ENCODE measurements at regions not wholly inside any gene's neighbourhood (a gene's known extent, or its start where the extent isn't known, plus 50 kb on each side); places are given as distances from the start of the nearest gene placed in this dataset.

GRCh38 chr22:42330170-42330569, 59.7 kb upstream of the TCF20 start:
- Histone ChIP-seq H3K36me3 (no peaks in the 10 kb centered on the region), H3K4me3 (no peak overlapping the region), H3K27ac (no peak overlapping the region), H3K27me3 (no peaks in the 10 kb centered on the region), H3K4me1 (ENCODE audit: low read depth) (no peaks in the 10 kb centered on the region), H3K9me3 (ENCODE audit: low read depth) (no peaks in the 10 kb centered on the region)
- DNase-seq (ENCODE audit: low read depth in 1 of 2, low spot score in 1 of 2): no peak
- TF ChIP-seq CTCF (IDR thresholded peaks at IDR 0.05; ENCODE audit: low read depth, low read length): no peak

- no peaks in the 10 kb centered on the region for H3K27me3 ChIP-seq
- no peaks in the 10 kb centered on the region for H3K9me3 ChIP-seq (ENCODE audit: low read depth)
- no peak overlapping the region for H3K27ac ChIP-seq
- H3K4me3 ChIP-seq: no peak overlapping the region
- no peaks in the 10 kb centered on the region for H3K36me3 ChIP-seq
- no peaks in the 10 kb centered on the region for H3K4me1 ChIP-seq (ENCODE audit: low read depth)
- no peak for TF ChIP-seq CTCF (IDR thresholded peaks at IDR 0.05; ENCODE audit: low read depth, low read length)
- no peak for DNase-seq (ENCODE audit: low read depth in 1 of 2, low spot score in 1 of 2)
Measured at GRCh38 chr22:42329504-42329903, 59.1 kb upstream of the TCF20 start.

- peak overlapping the region; percentile 21 for H3K27ac ChIP-seq
- H3K9me3 ChIP-seq (ENCODE audit: low read depth): no peaks in the 10 kb centered on the region
- no peaks in the 10 kb centered on the region for H3K36me3 ChIP-seq
- H3K4me3 ChIP-seq: no peak overlapping the region
- no peak for TF ChIP-seq CTCF (IDR thresholded peaks at IDR 0.05; ENCODE audit: low read depth, low read length)
- H3K4me1 ChIP-seq (ENCODE audit: low read depth): no peaks in the 10 kb centered on the region
- H3K27me3 ChIP-seq: no peaks in the 10 kb centered on the region
- peak in 1 of 2 donors; percentile 29 for DNase-seq (ENCODE audit: low read depth in 1 of 2, low spot score in 1 of 2)
Measured at GRCh38 chr22:42328784-42329145, 58.3 kb upstream of the TCF20 start.

DNA sequence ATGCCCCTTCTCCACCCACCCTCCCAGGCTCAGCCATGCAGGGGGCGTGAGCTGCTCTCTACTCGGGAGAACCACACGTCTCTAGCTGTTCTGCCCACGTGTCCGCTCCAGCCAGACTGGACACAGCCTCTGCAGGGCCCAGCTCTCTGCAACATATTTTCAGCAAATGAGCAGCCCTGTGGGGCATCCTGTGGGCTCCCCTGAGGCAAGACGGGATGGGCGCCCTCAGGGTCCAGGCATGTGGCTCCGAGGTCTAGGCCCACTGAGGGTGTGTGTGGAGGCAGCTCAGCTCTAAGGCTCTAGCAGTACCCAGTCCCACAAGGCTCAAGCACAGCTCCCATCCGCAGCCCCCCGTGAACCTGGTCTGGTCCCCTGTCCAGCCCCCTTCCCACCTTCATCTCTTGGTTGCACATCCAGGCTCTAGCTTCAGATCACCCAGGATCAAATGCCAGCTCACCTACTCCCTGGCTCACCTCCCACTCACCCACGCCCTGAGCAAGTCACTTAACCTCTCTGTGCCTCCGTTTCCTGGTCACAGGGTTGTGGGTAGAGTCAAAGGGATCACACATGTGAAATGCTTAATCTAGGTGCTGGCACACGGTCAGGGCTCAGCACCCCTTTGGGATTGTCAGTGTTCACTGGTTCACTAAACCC, 57.8 kb upstream of the TCF20 start:
- no peak for DNase-seq (ENCODE audit: low read depth in 1 of 2, low spot score in 1 of 2)
- Histone ChIP-seq H3K36me3 (no peaks in the 10 kb centered on the region), H3K9me3 (ENCODE audit: low read depth) (no peaks in the 10 kb centered on the region), H3K4me3 (no peak overlapping the region), H3K27me3 (no peaks in the 10 kb centered on the region), H3K4me1 (ENCODE audit: low read depth) (no peaks in the 10 kb centered on the region), H3K27ac (peak overlapping the region; percentile 21)
- TF ChIP-seq CTCF (IDR thresholded peaks at IDR 0.05; ENCODE audit: low read depth, low read length): no peak

DNA sequence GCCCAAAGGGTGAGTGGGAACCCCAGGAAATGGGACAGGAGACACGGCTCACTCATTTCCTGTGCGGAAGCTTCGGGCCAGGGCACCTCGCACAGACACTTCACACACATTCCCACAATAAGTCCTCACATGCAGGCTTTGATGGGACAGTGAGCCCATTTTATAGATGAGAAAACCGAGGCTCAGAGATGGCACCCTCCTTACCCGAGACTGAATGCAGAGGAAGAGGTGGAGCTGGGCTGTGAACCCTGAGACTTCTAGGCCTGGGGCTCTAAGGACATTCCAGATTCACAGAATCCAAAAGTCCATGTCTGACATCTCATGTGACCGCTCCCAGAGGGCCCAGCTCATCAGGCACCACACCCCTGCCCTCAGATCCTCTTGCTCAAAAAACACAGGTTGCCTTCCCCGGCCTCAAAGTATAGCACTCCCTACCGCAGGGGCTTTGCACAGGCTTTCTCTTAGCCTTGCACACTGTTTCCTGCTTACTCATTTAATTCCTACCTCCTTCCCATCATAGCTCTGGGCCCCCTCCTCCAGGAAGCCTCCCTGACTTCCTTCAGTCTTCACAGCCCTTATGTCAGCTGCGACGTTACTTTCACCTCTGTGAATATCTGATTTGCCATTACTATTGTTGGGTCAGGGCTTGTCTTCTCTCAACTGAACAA, 57.1 kb upstream of the TCF20 start:
- Histone ChIP-seq H3K27ac (no peak overlapping the region), H3K9me3 (ENCODE audit: low read depth) (no peaks in the 10 kb centered on the region), H3K27me3 (no peaks in the 10 kb centered on the region), H3K4me3 (no peak overlapping the region), H3K36me3 (no peaks in the 10 kb centered on the region), H3K4me1 (ENCODE audit: low read depth) (peaks cover 1% of the 10 kb centered on the region)
- no peak for DNase-seq (ENCODE audit: low read depth in 1 of 2, low spot score in 1 of 2)
- TF ChIP-seq CTCF (IDR thresholded peaks at IDR 0.05; ENCODE audit: low read depth, low read length): no peak

Data from cardiac muscle cell (in vitro differentiated cells and primary cell).